GM18873 (cell line): ENCODE measurements at regions not wholly inside any gene's neighbourhood (a gene's known extent, or its start where the extent isn't known, plus 50 kb on each side); places are given as distances from the start of the nearest gene placed in this dataset.

Experiments
- ATAC-seq: cut with Tn5 transposase; IDR thresholded peaks from one replicate; pipeline ENCODE4 v1.9.1; 2021; ENCODE audit warnings: mild to moderate bottlenecking, moderate library complexity, moderate number of reproducible peaks; ENCODE audit not compliant: unreplicated experiment, low FRiP score

DNA sequence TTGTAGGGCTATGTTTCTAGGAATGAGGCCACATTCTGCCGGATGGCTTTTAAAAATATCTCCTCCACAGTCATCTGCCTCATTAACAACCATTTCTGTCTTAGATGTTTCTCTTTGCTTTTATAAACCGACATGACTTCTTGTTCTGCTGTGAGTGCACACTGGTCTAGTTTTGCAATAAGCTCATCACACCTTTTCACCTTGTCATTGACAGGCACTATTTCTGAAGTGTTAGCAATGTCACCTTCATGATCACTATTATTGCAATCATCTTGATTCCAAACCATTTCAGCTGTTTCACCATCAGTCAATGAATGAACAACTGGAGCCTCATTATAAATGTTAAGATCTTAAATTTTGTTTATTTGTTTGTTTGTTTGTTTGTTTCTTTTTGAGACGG lies 523.7 kb upstream of the DSEL start:
- ATAC-seq, result no peak

DNA sequence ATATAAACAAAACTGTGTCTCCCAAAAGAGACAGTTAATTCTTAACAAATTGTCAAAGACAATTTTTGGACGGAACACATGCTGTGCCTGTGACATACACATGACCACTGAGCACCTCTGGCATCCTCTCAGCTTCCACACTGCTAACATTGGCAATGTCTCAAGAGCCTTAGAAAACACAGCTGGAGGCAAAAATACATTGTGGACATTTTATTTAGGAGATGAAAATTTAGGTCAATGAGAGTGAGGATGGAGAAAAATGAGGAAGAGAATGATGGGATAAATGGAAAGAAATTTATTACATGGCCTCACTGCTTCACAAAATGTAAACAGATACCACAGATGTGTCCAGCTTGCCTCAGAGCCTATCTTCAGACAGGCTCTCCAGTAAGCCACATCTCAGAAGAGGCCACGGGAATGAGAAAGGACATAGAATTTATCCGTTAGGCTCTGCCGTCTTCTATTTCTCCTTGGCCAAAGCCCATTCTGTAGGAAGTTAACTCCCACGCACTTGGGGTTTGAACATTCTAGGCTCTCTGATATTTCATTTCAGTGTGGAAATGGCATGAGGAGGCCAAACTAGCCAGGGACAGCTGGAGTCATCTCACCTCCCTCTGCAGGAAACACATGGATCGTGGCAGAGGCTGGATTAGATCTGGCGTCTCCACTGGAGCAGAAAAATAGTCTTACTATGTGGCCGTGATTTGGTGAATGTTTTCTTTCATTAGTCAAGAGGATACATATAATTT lies 519.4 kb upstream of the DSEL start:
- ATAC-seq, result no peak

DNA sequence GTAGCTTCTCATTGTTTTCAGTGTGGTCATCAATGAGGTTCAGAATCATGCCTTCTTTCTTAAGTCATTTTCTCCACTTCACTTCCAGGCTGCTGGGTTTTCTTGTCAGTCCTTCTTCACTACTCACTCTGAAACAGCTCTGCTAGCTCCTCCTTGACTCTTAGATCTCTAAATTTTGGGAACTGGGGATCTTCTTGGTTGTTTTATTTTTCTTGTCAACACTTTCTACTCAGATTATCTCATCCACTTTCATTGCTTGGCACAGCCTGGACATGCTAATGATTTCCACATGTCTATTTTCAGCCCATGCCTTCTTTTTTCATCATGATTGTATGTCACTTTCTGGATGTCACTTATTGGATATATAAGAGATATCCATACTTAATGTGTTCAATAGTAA lies 517.8 kb upstream of the DSEL start:
- ATAC-seq, result no peak

DNA sequence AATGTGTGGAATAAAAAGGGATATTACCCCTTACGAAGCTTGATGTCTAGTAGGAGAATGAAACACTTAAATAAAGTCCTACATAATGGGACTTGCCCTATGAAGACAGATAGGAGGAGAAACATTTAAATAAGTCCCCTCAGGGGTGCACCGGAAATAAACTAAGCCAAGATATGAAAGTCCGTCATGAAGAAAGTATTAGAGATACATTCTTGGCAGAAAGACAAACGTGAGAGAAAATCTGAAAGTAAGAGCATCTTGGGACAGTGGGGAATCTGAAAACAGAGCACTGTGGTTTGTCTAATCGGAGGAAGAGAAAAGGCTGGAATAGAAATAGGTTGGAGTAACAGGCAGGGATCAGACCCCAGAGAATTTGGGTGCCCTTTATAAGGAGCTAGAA lies 516.9 kb upstream of the DSEL start:
- ATAC-seq, result no peak

DNA sequence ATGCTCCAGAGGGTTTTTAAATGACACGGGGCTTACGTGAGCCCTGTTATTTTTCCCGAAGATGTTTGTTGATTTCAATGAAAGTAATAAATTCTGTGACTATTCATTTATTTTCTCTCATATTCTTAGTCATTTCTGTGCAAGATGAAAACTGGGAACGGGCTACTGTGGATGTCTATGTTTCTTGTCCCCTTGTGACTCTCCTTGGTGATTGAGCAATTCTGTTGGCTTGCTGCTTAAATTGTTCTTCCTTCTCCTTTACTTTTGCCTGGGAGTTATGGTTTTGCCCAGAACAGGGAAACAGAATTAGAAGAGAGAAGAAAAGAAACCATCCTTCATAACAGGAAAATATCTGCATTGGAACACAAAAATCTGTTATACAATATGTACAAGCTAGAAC lies 508.2 kb upstream of the DSEL start:
- ATAC-seq, result no peak

DNA sequence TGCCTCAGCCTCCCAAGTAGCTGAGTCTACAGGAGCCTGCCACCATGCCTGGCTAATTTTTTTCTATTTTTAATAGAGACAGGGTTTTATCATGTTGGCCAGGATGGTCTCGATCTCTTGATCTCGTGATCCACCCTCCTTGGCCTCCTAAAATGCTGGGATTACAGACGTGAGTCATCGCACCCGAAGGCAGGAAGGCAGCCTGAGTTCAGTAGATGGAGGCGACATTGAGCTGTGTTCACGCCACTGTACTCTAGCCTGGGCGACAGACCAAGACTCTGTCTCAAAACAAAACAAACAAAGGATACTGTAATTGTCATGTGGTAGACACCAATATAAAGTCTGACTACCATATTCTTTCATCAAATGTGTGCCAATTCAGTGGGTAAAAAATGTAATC lies 500.9 kb upstream of the DSEL start:
- ATAC-seq, result no peak

DNA sequence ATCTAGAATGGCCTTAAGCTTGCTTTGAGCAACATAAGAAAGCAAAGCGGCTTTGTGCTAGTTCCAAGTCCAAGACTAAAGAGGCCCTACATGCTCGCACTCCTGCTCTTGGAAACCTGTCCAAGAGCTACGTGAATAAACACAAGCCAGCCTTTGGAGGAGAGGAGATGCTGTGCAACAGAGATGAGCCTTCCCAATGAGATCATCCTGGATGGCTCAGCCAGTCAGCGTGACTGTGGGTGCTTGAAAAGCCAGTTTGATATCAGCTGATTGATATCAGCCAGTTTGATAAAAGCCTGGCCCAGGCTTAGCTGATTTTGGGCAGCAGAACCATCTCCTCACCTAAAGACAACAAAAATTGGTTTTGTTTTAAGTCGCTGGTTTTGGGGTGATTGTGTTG lies 481.0 kb upstream of the DSEL start:
- ATAC-seq, result no peak

DNA sequence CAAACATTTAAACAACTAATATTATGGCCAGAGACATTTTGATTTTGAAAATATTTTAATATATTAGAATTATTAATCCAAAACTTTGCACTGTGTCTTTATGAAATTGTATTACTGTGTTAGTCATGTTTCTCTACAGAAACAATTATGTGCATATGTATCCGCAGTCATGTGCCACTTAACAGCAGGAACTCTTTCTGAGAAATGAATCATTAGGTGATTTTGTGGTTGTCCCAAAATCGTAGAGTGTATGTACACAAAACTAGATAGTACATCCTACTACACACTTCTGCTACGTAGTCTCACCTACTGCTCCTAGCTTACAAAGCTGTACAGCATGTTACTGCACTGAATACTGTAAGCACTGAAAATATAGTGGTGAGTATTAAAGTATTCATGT lies 479.2 kb upstream of the DSEL start:
- no peak for ATAC-seq

DNA sequence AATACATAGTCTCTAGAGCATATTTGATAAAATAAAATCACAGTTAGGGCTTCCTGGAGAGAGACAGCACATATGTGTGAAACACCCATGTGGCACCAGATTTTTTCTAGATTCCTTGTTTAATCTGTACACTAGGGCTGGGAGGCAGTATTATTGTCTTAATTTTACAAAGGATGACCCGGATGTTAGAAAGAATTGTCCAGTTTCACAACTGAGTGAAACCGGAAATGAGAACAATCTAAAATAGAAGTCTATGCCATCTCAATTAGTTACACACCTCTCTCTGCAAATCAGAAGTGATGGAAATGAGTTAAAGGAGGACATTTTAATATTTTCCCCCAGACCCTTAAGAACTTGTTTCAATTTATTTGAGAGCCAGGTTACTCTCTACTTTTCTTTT lies 463.7 kb upstream of the DSEL start:
- ATAC-seq, result no peak

DNA sequence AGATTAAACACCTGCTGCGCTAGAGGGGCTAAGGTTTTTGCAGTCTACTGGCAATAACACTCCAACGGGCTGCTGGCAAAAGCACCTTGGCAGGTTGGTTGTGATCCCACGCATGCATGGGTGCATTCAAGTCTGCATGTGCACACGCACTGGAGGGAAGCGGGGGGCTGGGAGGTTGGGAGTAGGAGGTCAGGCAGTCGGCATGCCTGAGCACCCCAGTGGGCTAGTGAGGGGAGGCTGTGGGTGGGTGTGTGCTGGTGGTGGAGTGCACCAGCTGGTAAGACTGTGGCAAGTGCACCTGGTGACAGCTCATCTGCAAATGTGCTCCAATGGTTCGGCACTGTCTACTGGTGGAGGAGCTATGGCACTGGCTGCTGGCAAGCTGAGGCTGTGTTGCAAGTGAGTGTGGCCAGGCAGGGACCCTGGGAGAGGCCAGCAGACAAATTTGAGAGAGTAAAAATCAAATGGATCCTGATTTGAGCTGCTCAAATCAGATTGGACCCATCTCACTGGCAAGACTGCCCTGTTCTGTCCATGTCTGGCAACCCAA lies 460.6 kb upstream of the DSEL start:
- no peak for ATAC-seq

DNA sequence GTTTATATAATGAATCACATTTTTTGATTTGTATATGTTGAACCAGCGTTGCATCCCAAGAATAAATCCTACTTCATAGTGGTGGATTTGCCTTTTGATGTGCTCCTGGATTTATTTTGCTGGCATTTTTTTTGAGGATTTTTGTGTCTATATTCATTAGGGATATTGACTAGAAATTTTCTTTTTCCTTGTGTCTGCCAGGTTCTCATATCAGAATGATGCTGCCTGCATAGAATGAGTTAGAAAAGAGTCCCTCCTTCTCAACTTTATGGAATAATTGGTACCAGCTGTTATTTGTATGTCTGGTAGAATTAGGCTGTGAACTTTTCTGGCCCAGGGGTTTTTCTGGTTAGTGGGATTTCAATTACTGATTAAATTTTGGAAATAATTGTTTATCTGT lies 457.4 kb upstream of the DSEL start:
- ATAC-seq, result no peak

DNA sequence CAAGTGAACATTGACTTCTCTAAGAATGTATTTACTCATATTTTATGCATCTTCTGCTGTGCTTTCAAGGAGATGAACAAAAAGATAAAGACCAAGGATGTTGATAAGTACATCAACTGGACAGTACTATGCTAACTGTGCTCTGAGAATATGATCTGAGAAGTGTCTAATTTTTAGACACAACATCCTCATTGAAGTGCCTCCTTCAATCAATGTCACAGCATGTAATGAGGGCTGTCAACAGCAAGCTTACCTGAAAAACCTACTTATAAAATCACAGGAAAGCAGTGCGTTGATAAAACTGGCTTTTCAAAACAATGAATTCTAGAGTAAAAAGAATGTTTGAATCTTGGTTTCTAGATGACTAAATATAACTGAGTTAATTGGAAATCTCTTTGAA lies 452.9 kb upstream of the DSEL start:
- ATAC-seq, result no peak

DNA sequence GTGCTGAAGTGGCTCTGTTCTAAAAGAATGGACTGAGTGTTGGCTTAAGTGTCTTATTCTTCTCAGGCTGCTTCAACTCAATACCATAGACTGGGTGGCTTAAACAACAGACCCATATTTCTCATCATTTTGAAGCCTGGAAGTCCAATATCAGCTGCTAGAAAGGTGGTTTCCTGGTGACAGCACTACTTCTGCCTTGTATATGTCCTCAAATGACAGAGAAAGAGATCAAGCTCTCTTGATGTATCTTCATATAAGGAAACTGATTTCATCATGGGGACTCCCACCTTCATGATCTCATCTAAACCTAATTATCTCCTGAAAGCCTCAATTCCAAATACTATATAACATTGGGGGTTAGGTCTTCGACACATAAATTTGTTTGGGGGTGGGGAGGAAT lies 449.7 kb upstream of the DSEL start:
- no peak for ATAC-seq

DNA sequence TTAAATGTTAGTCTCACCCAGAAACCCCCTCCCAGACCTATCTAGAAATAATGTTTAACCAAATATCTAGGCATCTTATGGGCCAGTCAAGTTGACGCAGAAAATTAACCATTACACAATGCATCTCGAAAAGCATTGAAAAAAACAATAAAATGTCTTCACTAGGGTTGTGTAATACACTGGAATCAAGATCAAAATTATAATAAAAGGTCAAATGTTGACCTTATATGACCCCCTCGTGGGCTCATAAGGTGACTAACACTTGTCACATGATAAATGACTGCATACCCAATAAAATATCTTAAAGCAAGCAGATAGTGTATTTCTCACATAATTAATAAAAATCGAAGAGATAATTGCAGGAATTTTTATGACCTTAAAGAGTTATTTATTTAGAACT lies 447.9 kb upstream of the DSEL start:
- ATAC-seq, result no peak

DNA sequence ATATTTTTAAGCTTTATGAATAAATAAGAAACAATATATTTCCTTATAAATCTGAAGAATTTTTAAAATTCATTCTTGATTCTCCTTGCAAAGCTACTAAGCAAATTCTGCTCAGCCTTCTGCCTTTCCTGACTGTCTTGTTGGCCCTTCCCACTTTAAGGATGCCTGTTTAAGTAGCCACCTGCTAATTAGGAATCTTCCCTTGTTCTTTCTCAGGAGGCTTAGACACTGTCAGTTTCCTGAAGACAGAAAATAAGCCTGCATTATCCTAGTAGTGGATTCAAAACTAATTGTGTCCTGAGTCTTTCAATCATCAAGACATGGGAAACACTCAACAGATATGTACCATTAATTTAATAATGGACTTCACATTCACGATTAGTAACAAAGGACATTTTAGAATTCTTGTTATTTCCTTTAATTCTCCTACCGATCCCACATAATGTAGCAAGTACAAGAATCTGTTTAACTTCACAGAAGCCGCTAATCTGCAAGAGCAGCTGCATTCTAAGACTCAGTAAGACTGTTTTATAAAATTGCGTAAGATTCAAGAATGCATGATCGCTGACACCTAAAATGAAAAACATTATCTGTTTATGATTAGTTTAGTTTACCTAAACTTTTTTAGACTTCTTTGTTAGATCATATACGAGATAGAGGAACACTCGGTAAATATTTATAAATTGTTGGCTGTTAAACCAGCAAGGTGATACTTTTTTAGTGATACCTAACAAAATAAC lies 445.4 kb upstream of the DSEL start:
- no peak for ATAC-seq

DNA sequence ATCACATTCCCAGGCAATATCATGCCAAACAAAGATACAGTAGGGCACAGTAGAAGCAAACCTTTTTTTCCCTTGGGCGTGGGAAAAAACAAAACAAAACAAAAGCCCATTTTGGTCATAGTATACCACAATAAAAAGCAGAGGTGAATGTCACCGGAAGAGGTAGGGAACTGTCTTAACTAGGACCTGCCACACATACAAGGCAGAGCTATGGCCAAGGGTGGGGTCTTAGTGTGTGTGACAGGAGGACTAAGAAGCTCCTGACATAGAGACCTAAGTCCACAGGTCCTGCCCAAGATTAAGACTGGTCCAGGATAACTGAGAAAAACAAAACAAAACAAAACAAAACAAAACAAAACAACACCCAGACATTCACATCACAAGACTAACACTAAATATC lies 441.2 kb upstream of the DSEL start:
- ATAC-seq, result no peak

DNA sequence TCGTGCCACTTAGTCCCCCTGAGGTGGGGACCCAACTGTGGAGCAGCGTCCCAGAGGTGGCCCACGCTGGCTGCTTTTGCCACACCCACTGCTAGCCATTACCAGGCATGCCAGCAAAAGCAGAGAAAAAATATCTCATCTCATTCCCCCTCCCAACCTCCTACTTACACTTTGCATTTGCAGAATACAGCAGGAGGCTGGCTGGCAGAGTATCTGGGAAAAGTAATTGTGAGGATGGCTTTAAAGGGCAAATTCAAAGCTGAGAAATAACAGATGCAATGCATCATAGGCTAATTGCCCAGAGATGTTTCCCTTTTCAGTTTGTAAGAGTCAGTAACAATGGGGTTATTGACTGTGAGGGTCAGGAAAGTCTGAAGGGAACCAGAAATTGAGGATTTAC lies 438.1 kb upstream of the DSEL start:
- ATAC-seq, result no peak

DNA sequence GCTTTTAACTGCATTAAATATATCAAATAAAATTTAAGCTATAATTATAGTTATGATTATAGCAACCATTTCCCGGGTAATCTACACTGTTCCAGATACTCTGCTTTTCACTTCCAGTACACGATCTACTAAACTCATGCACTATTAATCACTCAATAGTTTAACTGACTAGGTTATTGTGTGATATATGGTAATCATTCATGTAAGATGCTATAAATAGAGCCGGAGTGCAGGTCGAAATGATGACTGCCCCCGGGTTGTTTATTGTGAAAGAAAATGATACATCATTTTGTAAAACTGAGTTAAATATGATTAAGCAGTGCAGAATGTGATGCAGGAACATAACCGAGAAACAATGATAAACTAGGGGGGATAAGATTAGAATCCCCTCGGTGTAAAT lies 434.6 kb upstream of the DSEL start:
- ATAC-seq, result no peak

DNA sequence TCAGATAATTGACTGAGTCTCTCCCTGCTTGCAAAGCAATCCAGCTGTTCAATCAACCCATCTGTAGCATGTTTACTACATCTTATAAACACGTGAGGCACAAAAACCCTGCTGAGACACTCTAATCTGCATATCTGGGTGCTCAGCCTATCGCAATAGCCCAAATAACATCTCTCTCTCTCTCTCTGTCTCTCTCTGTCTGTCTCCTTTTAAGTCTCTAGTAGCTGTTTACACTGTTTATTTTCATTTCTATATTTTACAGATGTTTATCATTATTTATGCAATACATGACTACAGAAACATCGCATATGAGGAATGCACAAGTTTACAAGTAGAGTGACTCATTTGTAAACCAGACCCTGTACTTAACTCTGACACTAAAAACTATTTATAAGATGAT lies 422.1 kb upstream of the DSEL start:
- no peak for ATAC-seq

DNA sequence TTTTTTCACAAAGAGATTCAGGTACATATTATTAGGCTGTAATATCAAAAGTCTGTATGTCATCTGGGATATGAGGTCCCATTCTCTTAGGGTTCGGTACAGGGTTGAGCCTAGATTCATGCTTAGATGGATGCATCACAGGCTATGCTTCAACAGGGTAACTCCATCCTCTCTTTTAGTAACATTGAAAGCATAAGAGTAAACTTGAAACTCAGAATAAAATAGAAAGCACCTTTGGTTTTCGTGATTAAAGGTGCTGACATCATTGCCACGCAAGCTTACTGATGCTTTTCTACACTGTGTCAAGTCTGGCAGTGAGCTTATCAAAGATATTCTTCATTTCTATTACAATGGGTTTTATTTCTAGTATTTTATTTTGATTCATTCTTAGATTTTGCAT lies 419.1 kb upstream of the DSEL start:
- ATAC-seq, result no peak

DNA sequence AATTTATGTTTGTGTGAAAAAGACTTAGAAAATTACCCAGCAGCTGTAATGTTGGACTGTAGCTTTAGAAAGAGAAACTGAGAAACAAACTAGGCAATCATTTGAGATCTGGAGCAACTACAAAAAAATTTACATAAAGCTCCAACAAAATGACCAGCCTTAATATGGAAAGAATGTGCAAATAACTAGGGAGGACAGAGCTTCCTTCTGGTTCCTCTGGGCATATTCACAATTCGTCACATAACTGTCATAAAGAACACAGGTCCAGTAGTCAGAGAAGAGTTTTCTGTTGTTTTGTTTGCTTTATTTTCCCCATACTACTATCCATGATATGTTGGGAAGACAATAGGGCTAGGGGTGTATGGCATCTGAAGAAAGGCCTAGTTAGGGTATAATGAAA lies 416.8 kb upstream of the DSEL start:
- no peak for ATAC-seq

DNA sequence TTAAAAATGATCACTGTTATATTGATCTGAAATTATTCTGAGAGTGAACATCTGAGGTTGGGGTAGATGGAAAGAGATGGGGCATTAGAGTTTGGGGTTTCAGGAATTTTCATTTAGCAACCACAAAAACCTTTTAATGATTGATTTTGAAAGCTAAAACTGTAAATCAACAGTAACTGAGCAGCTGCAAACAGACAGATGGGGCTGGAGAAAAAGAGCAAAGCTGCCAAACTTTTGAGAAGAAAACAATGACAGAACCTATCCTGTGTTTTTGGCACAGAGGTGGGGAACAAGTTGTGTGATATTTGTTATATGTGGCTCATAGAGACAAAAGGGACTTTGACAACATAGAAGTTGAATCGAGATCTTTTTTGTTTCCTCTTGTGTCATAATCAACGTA lies 415.8 kb upstream of the DSEL start:
- ATAC-seq, result no peak
